ENCODE measurements at regions not wholly inside any gene's neighbourhood (a gene's known extent, or its start where the extent isn't known, plus 50 kb on each side); places are given as distances from the start of the nearest gene placed in this dataset.
"Not testable (repeated sequence)": the region's sequence is repeated elsewhere in the genome, so short reads cannot be mapped to it uniquely, and the experiment has no call there.

GRCh38 chr7:76936346-76936745 lies 95.8 kb downstream of the SPDYE17 start:
- H3K4me1 Mint-ChIP-seq; H3K4me3 Mint-ChIP-seq; H3K27ac Mint-ChIP-seq; intact Hi-C loops (cut with micrococcal nuclease); H3K36me3 Mint-ChIP-seq (ENCODE audit: low read depth); DNase-seq; H3K9me3 Mint-ChIP-seq: not testable (repeated sequence)
- peaks cover 10% of the 10 kb centered on the region for H3K27me3 Mint-ChIP-seq

GRCh38 chr7:76934711-76935110 lies 97.5 kb downstream of the SPDYE17 start:
- H3K4me3 Mint-ChIP-seq; H3K9me3 Mint-ChIP-seq; H3K36me3 Mint-ChIP-seq (ENCODE audit: low read depth); DNase-seq; H3K27ac Mint-ChIP-seq; intact Hi-C loops (cut with micrococcal nuclease); H3K27me3 Mint-ChIP-seq; H3K4me1 Mint-ChIP-seq: not testable (repeated sequence)

DNA sequence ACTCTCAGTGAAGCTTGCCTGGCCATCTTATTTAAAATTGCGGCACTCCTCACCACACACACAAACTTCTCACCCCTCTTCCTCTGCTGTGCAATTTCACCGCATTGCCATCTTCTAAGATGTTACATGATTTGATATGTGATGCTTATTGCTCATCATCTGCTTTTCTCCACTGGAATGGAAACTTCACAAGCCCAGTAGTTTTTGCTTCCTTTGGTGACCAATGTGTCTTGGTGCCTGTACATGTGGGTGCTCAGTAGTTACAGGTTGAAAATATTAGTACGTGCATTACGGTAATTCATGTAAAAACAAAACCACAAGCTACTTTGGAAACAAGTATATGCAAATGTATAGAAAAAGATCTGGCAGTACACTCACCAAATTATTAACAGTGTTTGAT lies 99.2 kb downstream of the SPDYE17 start:
- H3K36me3 Mint-ChIP-seq (ENCODE audit: low read depth); H3K9me3 Mint-ChIP-seq; H3K4me1 Mint-ChIP-seq; DNase-seq; intact Hi-C loops (cut with micrococcal nuclease); H3K27ac Mint-ChIP-seq; H3K4me3 Mint-ChIP-seq: not testable (repeated sequence)
- H3K27me3 Mint-ChIP-seq = peaks cover 16% of the 10 kb centered on the region

DNA sequence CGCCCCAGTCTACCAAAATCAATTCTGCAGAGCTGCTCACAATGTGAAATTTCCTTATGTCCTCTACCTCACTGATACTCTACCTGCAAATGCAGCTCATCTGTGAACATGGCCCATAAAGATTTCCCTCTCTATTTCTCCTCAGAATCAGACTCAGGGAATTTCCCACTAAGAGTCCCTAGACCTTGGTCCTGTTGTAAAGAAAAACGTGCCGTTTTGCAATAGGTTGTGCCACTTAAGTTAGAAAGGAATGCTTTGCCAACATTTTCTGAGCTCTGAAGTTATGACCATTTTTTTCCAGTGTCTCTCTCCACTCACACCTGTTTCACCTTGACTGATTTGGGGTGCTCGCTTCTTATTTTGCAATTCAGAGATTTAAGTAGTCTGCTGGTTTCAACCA lies 100.7 kb downstream of the SPDYE17 start:
- DNase-seq; H3K4me1 Mint-ChIP-seq; H3K4me3 Mint-ChIP-seq; intact Hi-C loops (cut with micrococcal nuclease); H3K9me3 Mint-ChIP-seq; H3K27ac Mint-ChIP-seq; H3K36me3 Mint-ChIP-seq (ENCODE audit: low read depth): not testable (repeated sequence)
- H3K27me3 Mint-ChIP-seq = peaks cover 14% of the 10 kb centered on the region

DNA sequence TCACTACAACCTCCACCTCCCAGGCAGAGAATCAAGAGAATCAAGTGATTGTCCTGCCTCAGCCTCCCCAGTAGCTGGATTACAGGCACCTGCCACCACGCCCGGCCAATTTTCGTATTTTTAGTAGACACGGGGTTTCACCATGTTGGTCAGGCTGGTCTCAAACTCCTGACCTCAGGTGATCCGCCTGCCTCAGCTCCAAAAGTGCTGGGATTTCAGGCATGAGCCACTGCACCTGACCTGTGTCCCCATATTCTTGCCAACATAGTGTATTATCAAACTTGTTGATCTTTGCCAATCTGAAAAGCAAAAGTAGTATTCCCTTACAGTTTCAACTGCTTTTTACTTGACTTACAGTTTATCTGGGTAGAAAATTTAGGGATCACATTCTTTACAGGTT lies 101.7 kb downstream of the SPDYE17 start:
- peaks cover 17% of the 10 kb centered on the region for H3K27me3 Mint-ChIP-seq
- intact Hi-C loops (cut with micrococcal nuclease); H3K4me3 Mint-ChIP-seq; H3K27ac Mint-ChIP-seq; H3K36me3 Mint-ChIP-seq (ENCODE audit: low read depth); H3K9me3 Mint-ChIP-seq; DNase-seq; H3K4me1 Mint-ChIP-seq: not testable (repeated sequence)

DNA sequence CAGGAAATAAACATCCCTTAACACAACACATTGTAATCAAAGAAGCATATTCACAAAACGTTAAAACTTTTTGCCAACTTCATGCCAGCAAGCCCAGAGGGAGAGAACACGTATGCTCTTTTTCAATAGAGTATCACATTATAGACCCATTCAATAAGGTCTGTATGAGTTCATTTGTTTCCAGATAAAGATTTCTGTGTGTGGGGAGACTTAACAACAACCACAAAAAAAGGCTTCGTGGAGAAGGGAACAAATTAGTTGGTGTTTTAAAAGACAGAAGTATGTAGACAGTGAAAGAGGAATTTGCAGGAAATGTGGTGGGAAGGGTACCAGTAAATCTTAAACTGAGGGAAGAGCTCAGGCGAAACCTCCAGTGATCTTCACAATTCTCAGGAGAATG lies 103.4 kb downstream of the SPDYE17 start:
- H3K9me3 Mint-ChIP-seq; H3K36me3 Mint-ChIP-seq (ENCODE audit: low read depth); H3K27ac Mint-ChIP-seq; H3K4me3 Mint-ChIP-seq; DNase-seq; intact Hi-C loops (cut with micrococcal nuclease); H3K4me1 Mint-ChIP-seq: not testable (repeated sequence)
- peaks cover 22% of the 10 kb centered on the region for H3K27me3 Mint-ChIP-seq

DNA sequence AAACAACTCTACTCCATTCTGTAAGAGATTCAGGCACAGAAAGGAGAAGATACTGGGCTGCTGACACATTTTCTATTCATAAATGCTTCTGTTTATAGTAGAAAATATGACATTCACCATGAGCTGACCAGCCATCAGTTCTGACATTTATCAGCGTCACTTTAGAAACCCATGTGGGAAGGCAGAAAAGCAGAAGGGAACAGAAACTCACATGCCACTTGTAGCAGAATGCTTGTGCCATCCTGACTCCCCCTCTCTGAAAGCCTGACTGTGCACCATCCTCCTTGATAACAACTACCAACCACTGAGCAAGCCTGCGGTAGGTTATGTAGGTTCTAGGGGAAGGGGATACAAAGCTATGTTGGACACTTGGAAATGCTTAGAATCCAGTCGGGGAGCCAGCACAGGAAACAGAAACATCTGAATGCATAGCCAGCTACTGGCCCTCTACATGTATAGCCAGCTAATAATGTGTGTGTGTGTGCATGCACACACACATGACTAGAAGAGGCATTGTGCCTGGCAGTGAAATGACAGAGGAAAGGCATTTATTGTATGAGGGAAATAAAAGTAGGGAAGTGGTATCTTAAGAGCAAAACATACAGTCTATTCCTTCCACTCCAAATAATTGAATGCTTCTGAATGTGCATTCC lies 104.3 kb downstream of the SPDYE17 start:
- H3K9me3 Mint-ChIP-seq; intact Hi-C loops (cut with micrococcal nuclease); DNase-seq; H3K36me3 Mint-ChIP-seq (ENCODE audit: low read depth); H3K4me1 Mint-ChIP-seq; H3K4me3 Mint-ChIP-seq; H3K27ac Mint-ChIP-seq: not testable (repeated sequence)
- peaks cover 21% of the 10 kb centered on the region for H3K27me3 Mint-ChIP-seq

DNA sequence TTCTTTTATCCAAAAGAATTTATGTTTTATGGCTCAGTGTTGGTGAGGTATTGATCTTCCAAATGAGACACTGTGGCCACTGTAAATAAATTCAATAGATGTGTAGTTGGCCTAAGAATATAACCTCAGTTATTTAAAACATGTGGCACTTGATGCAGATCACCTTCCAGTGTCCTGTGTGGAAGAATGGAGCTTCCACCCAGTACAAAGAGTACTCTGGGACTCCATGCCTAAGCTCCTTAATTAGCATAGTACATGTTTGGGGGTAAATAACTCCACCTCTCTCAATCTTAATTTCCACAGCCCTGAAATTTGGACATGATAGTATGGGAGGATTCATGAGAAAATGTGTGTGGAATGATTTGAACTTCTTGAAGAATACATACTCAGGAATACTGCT lies 105.7 kb downstream of the SPDYE17 start:
- H3K27me3 Mint-ChIP-seq = peaks cover 25% of the 10 kb centered on the region
- H3K4me3 Mint-ChIP-seq; H3K27ac Mint-ChIP-seq; H3K4me1 Mint-ChIP-seq; DNase-seq; intact Hi-C loops (cut with micrococcal nuclease); H3K9me3 Mint-ChIP-seq; H3K36me3 Mint-ChIP-seq (ENCODE audit: low read depth): not testable (repeated sequence)

DNA sequence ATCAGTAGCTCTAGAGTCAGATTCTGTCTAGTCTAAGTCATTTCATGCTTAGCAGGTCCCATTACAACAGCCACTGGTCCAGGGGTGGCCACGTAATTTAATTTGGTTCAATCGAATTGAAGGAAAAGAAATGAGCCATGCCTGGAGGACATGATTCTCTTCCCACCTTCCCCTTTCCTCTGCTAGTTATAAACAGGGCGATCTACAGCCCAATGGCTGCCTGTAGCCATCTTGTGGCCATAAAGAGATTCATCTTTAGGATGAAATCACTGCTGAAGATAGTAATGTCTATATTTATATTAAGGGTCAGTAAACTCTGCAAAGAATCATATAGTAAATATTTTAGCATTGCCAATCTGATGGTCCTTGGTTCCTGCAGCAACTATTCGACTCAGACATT lies 107.4 kb downstream of the SPDYE17 start:
- intact Hi-C loops (cut with micrococcal nuclease); H3K4me3 Mint-ChIP-seq; H3K4me1 Mint-ChIP-seq; DNase-seq; H3K9me3 Mint-ChIP-seq; H3K27ac Mint-ChIP-seq; H3K36me3 Mint-ChIP-seq (ENCODE audit: low read depth): not testable (repeated sequence)
- H3K27me3 Mint-ChIP-seq = peaks cover 27% of the 10 kb centered on the region

GRCh38 chr7:76918619-76919018 lies 113.5 kb downstream of the SPDYE17 start:
- DNase-seq; H3K27ac Mint-ChIP-seq; H3K4me3 Mint-ChIP-seq; intact Hi-C loops (cut with micrococcal nuclease); H3K4me1 Mint-ChIP-seq; H3K36me3 Mint-ChIP-seq (ENCODE audit: low read depth); H3K9me3 Mint-ChIP-seq: not testable (repeated sequence)
- H3K27me3 Mint-ChIP-seq = peaks cover 10% of the 10 kb centered on the region

DNA sequence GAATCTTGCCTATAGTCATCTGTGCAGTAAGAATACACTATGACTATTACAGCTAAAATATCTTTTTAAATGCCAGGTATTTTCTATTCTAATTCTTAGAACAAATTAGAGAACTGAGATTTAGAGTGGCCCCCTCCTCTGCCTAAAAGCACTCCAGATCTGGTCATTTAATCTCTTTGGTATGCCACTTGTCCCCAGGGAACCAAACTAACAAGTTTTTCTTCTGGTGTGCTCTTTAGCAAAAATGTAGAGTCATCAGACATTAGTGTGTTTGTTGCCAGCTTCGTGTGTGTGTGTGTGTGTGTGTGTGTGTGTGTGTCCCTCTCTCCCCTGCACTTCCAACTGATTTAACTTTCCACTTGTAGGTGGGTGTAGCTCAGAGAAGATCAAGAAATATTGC lies 117.8 kb downstream of the SPDYE17 start:
- H3K9me3 Mint-ChIP-seq; H3K4me3 Mint-ChIP-seq; H3K27me3 Mint-ChIP-seq; H3K4me1 Mint-ChIP-seq; intact Hi-C loops (cut with micrococcal nuclease); DNase-seq; H3K36me3 Mint-ChIP-seq (ENCODE audit: low read depth); H3K27ac Mint-ChIP-seq: not testable (repeated sequence)

DNA sequence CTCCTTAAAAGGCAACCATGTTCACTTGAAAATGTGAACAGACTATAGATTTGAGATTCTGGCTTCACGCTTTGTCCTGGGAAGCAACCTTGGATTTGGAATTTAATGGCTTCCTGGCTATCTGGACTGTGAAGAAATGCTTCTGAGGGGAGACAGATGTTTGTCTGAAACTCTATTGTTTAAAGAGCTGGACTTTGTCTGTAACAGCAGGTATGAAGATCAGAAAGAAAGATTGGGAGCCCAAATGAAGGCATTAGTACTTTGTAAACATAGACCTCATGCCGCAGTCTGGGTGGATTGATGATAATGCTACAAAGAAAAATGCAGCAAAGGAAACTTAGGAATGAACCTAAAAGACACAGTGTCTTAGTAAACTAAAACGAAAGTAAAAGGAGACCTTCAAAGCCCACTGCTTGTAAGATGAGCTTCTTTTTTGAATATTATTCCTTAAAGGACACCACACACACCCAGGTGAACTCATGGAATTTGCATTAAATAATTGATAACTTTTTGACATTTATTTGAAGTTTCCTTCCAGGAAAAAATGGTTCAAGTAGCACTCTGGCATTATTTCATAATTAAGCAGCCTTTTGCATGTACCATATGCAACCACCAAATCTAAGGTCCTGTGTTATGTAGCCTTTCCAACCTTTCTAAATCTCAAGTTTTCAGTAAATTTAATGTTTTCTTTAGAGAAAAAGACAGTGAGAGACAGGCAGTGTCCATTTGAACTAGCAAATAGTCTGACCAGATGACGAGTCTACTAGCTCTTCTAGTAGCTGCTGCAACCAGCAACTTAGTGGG lies 119.9 kb downstream of the SPDYE17 start:
- H3K27me3 Mint-ChIP-seq; H3K9me3 Mint-ChIP-seq; H3K36me3 Mint-ChIP-seq (ENCODE audit: low read depth); intact Hi-C loops (cut with micrococcal nuclease); H3K4me1 Mint-ChIP-seq; H3K27ac Mint-ChIP-seq; DNase-seq: not testable (repeated sequence)
- peak overlapping the region; percentile 21 for H3K4me3 Mint-ChIP-seq

DNA sequence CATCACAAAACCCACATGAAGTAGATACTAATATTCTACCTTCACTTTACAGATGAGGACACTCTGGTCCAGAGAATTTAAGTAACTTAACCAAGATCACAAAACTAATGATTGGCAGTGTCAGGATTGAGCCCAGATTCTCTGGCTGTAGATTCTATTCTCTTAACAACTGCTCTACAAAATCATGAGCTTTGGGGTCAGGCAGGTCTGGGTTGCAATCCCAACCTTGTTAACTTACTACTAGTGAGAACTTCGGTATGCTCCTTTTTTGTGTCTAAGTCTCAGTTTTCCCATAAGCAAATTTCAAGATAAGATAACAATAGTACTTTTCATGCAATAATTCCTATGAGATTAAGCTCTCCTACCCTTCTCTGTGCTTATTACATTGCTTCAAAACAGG lies 127.5 kb downstream of the SPDYE17 start:
- H3K9me3 Mint-ChIP-seq; intact Hi-C loops (cut with micrococcal nuclease): not testable (repeated sequence)

DNA sequence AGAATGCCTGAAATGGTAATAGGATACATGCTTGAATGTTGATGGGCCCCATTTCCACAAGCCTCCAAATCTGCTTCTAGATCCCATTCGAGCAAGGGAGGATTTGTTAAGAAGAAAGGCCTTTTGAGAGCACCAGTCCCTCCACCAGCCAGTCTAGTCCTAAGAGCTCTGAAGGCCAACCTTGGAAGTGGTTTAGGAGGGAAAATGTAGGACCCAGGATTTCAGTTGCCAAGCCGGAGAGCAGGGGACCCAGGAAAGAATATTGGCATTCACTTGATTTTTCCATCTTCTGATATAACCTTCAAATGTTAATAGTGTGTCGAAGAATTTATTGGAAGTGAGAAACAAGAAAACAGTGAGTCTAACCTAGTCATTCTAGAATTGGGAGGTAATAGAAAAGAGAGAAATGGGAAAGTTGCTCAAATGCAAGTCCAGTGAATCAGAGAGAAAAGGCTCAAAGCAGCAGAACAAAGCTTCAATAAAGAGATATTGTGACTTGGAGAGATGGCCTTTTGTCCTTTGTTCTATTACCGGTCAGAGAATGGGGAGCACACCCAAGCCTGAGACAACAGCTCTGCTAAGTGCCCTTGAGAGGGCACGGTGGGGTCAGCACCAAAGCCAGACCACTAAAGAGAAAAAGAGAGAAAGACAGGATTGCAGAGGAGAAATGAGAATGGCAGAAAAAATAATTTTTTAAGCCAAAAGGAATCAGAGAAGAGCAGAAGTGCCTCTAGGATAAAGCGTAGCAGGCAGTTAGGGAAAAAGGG lies 130.0 kb downstream of the SPDYE17 start:
- H3K9me3 Mint-ChIP-seq; H3K4me1 Mint-ChIP-seq; DNase-seq; intact Hi-C loops (cut with micrococcal nuclease); H3K27me3 Mint-ChIP-seq; H3K27ac Mint-ChIP-seq; H3K4me3 Mint-ChIP-seq; H3K36me3 Mint-ChIP-seq (ENCODE audit: low read depth): not testable (repeated sequence)

More for the DNA sequence above, 127.5 kb downstream of the SPDYE17 start:
- H3K36me3 Mint-ChIP-seq (ENCODE audit: low read depth); DNase-seq; H3K4me3 Mint-ChIP-seq; H3K27me3 Mint-ChIP-seq; H3K4me1 Mint-ChIP-seq; H3K27ac Mint-ChIP-seq: not testable (repeated sequence)

All from activated CD4-positive, alpha-beta T cell treated with anti-CD3 and anti-CD28 coated beads, Interleukin-2, amount 10 ng/mL, durations not matched to agents 24 days and 14 days (primary cell).